ENCODE measurements at regions not wholly inside any gene's neighbourhood (a gene's known extent, or its start where the extent isn't known, plus 50 kb on each side); places are given as distances from the start of the nearest gene placed in this dataset.

GRCh38 chr1:73813236-73813635 lies 384.7 kb downstream of the LRRIQ3 start (continued):
- TF ChIP-seq, protein P1, sequence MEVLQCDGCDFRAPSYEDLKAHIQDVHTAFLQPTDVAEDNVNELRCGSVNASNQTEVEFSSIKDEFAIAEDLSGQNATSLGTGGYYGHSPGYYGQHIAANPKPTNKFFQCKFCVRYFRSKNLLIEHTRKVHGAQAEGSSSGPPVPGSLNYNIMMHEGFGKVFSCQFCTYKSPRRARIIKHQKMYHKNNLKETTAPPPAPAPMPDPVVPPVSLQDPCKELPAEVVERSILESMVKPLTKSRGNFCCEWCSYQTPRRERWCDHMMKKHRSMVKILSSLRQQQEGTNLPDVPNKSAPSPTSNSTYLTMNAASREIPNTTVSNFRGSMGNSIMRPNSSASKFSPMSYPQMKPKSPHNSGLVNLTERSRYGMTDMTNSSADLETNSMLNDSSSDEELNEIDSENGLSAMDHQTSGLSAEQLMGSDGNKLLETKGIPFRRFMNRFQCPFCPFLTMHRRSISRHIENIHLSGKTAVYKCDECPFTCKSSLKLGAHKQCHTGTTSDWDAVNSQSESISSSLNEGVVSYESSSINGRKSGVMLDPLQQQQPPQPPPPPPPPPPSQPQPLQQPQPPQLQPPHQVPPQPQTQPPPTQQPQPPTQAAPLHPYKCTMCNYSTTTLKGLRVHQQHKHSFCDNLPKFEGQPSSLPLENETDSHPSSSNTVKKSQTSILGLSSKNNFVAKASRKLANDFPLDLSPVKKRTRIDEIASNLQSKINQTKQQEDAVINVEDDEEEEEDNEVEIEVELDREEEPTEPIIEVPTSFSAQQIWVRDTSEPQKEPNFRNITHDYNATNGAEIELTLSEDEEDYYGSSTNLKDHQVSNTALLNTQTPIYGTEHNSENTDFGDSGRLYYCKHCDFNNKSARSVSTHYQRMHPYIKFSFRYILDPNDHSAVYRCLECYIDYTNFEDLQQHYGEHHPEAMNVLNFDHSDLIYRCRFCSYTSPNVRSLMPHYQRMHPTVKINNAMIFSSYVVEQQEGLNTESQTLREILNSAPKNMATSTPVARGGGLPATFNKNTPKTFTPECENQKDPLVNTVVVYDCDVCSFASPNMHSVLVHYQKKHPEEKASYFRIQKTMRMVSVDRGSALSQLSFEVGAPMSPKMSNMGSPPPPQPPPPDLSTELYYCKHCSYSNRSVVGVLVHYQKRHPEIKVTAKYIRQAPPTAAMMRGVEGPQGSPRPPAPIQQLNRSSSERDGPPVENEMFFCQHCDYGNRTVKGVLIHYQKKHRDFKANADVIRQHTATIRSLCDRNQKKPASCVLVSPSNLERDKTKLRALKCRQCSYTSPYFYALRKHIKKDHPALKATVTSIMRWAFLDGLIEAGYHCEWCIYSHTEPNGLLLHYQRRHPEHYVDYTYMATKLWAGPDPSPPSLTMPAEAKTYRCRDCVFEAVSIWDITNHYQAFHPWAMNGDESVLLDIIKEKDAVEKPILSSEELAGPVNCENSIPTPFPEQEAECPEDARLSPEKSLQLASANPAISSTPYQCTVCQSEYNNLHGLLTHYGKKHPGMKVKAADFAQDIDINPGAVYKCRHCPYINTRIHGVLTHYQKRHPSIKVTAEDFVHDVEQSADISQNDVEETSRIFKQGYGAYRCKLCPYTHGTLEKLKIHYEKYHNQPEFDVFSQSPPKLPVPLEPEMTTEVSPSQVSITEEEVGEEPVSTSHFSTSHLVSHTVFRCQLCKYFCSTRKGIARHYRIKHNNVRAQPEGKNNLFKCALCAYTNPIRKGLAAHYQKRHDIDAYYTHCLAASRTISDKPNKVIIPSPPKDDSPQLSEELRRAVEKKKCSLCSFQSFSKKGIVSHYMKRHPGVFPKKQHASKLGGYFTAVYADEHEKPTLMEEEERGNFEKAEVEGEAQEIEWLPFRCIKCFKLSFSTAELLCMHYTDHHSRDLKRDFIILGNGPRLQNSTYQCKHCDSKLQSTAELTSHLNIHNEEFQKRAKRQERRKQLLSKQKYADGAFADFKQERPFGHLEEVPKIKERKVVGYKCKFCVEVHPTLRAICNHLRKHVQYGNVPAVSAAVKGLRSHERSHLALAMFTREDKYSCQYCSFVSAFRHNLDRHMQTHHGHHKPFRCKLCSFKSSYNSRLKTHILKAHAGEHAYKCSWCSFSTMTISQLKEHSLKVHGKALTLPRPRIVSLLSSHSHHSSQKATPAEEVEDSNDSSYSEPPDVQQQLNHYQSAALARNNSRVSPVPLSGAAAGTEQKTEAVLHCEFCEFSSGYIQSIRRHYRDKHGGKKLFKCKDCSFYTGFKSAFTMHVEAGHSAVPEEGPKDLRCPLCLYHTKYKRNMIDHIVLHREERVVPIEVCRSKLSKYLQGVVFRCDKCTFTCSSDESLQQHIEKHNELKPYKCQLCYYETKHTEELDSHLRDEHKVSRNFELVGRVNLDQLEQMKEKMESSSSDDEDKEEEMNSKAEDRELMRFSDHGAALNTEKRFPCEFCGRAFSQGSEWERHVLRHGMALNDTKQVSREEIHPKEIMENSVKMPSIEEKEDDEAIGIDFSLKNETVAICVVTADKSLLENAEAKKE (CRISPR knock-in tag; IDR thresholded peaks at IDR 0.05), result no peak
- TF ChIP-seq NANOG (IDR thresholded peaks at IDR 0.05; ENCODE audit: borderline replicate concordance) (no peak), CREB1 (CRISPR knock-in tag; IDR thresholded peaks at IDR 0.05; ENCODE audit: low read depth) (no peak), ZNF114 (CRISPR knock-in tag; IDR thresholded peaks at IDR 0.05) (no peak), ZNF331 (CRISPR knock-in tag; IDR thresholded peaks at IDR 0.05; ENCODE audit: low read depth) (no peak), JUNB (IDR thresholded peaks at IDR 0.05; ENCODE audit: unreplicated experiment) (no peak), EZH2phosphoT487 (IDR thresholded peaks at IDR 0.05; ENCODE audit: unreplicated experiment) (no peak)
- TF ChIP-seq, protein P2, sequence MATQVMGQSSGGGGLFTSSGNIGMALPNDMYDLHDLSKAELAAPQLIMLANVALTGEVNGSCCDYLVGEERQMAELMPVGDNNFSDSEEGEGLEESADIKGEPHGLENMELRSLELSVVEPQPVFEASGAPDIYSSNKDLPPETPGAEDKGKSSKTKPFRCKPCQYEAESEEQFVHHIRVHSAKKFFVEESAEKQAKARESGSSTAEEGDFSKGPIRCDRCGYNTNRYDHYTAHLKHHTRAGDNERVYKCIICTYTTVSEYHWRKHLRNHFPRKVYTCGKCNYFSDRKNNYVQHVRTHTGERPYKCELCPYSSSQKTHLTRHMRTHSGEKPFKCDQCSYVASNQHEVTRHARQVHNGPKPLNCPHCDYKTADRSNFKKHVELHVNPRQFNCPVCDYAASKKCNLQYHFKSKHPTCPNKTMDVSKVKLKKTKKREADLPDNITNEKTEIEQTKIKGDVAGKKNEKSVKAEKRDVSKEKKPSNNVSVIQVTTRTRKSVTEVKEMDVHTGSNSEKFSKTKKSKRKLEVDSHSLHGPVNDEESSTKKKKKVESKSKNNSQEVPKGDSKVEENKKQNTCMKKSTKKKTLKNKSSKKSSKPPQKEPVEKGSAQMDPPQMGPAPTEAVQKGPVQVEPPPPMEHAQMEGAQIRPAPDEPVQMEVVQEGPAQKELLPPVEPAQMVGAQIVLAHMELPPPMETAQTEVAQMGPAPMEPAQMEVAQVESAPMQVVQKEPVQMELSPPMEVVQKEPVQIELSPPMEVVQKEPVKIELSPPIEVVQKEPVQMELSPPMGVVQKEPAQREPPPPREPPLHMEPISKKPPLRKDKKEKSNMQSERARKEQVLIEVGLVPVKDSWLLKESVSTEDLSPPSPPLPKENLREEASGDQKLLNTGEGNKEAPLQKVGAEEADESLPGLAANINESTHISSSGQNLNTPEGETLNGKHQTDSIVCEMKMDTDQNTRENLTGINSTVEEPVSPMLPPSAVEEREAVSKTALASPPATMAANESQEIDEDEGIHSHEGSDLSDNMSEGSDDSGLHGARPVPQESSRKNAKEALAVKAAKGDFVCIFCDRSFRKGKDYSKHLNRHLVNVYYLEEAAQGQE (IDR thresholded peaks at IDR 0.05; ENCODE audit: unreplicated experiment), result no peak

All from GM23338 (cell line).